Activated CD8-positive, alpha-beta T cell treated with anti-CD3 and anti-CD28 coated beads, Interleukin-2, amount 10 ng/mL, durations not matched to agents 7 days and 5 days (primary cell): ENCODE measurements at regions not wholly inside any gene's neighbourhood (a gene's known extent, or its start where the extent isn't known, plus 50 kb on each side); places are given as distances from the start of the nearest gene placed in this dataset.

ENCODE experiments used
- ATAC-seq: fragments of 150-1000 bp; cut with Tn5 transposase; one replicate; pipeline ENCODE4 v1.10.0; 2021; ENCODE audit warnings: moderate library complexity
- CTCF ChIA-PET: fragments of 350-600 bp; sonication (Branson Sonifier 250); formaldehyde crosslinking; loops from one replicate; lab custom pipeline; 2021; ENCODE audit warnings: antibody characterized with exemption; lab: Charles Lee
- POLR2A ChIA-PET: fragments of 350-600 bp; sonication (Branson Sonifier 250); formaldehyde crosslinking; loops from one replicate; lab custom pipeline; 2021; ENCODE audit warnings: antibody characterized with exemption; lab: Charles Lee
- DNase-seq: peaks from one replicate; pipeline ENCODE4 v3.0.0-alpha.2; 2020
- H3K27ac Mint-ChIP-seq: one replicate; pipeline ENCODE4 v1.8.0; 2021; ENCODE audit warnings: mild to moderate bottlenecking, mixed read lengths
- H3K27me3 Mint-ChIP-seq: one replicate; pipeline ENCODE4 v1.8.0; 2021; ENCODE audit warnings: low read depth, mixed read lengths
- H3K36me3 Mint-ChIP-seq: one replicate; pipeline ENCODE4 v1.8.0; 2021; ENCODE audit warnings: low read depth, mixed read lengths
- H3K4me1 Mint-ChIP-seq: one replicate; pipeline ENCODE4 v1.8.0; 2021; ENCODE audit warnings: low read depth, mixed read lengths
- H3K4me3 Mint-ChIP-seq: one replicate; pipeline ENCODE4 v1.8.0; 2021; ENCODE audit warnings: mild to moderate bottlenecking, mixed read lengths
- H3K9me3 Mint-ChIP-seq: one replicate; pipeline ENCODE4 v1.8.0; 2022; ENCODE audit warnings: mixed read lengths; ENCODE audit not compliant: insufficient read depth

DNA sequence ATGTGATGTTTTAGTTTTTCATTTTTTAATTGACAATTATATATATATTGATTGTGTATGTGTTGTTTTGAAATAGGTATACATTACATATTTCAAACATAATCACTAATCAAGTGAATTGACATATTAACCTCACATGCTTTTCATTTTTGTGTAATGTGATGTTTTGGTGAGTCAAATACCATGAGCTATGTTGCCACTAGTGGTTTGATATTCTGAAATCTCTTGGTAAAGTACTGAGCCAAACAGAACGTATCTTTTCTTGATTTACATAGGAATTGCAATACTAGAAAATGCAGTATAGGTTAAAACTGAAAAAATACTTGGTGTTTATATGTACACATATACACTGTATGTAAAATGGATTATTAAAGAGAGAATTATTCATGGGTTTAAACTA lies 65.2 kb upstream of the SIAH1 start:
- no peaks in the 10 kb centered on the region for H3K36me3 Mint-ChIP-seq
- no peaks in the 10 kb centered on the region for H3K9me3 Mint-ChIP-seq
- H3K4me1 Mint-ChIP-seq = no peaks in the 10 kb centered on the region
- no peak for DNase-seq
- no peaks in the 10 kb centered on the region for H3K27me3 Mint-ChIP-seq
- no peak for ATAC-seq
- H3K4me3 Mint-ChIP-seq = no peak overlapping the region
- ChIA-PET CTCF (interaction anchor here (0.7 kb wide), 1 partner anchor 173 kb away, joined by 3 read pairs; no protein-coding TSS in a partner anchor), POLR2A (no interaction called here)
- no peak overlapping the region for H3K27ac Mint-ChIP-seq

DNA sequence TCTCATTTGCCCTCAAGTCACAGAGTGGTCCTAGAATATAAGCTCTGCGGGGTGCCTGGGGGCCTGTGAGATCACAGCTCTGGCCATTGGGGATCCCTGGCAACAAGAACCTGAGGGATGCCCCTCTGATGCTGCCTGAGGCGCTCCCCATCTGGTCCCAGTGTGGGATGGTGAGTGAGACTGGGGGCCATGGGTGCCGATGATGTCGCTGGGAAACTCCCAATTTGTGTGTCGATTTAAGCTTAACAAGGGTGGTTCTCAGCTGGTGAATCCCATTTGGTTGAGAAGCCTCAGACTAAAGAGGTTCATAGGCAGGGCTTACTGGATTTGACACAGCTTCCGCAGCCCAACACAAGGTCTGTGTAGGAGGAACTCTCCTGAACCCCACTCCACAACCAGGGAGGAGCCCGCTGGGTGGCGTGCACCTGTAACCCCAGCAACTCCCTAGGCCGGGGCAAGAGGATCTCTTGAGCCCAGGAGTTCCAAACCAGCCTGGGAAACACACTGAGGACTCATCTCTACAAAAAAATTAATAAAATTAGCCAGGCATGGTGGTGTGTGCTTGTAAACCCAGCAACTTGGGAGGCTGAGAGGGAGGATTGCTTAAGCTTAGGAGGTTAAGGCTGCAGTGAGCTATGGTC lies 63.7 kb upstream of the SIAH1 start:
- ATAC-seq (no peak), DNase-seq (no peak)
- H3K27ac Mint-ChIP-seq = no peak overlapping the region
- CTCF ChIA-PET = interaction anchor here (1.3 kb wide), 2 partner anchors 174 to 181 kb away, joined by 3 read pairs; no protein-coding TSS in a partner anchor
- H3K4me3 Mint-ChIP-seq = no peak overlapping the region
- no peaks in the 10 kb centered on the region for H3K36me3 Mint-ChIP-seq
- peaks cover 2% of the 10 kb centered on the region for H3K27me3 Mint-ChIP-seq
- POLR2A ChIA-PET = no interaction called here
- no peaks in the 10 kb centered on the region for H3K9me3 Mint-ChIP-seq
- H3K4me1 Mint-ChIP-seq = peaks cover 3% of the 10 kb centered on the region

DNA sequence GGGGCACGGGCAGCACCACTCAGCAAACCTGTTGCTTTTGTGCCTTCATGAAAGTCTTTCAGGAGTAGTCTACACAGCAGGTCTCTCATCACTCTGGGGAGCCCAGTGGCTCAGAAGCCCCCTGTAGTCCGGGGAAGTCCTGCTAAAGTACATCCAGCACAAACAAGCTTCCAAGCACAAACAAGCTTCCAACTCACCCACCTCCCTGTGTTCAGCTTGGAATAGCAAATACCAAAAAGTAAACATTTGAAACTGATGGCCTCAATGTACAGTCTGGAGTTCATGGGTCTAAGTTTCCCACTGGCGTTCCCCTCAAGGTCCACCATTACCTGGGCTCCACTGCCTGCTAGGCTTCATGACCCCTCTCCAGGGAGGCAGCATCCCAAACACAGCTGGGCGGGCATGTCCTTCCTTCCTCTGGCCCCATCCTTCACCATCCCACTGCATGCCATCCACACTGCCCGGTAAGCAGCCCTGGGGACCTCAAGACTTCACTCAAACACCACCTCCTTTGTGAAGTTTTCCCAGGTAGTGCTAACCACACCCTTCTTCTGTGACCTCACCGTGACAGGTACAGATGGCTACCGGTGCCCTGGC lies 62.8 kb upstream of the SIAH1 start:
- Mint-ChIP-seq H3K36me3 (no peaks in the 10 kb centered on the region), H3K4me1 (peaks cover 3% of the 10 kb centered on the region), H3K4me3 (no peak overlapping the region), H3K9me3 (no peaks in the 10 kb centered on the region), H3K27ac (no peak overlapping the region), H3K27me3 (peaks cover 2% of the 10 kb centered on the region)
- no peak for DNase-seq
- CTCF ChIA-PET = interaction anchor here (1.3 kb wide), 2 partner anchors 175 to 182 kb away, joined by 3 read pairs; no protein-coding TSS in a partner anchor
- no peak for ATAC-seq
- POLR2A ChIA-PET = no interaction called here

DNA sequence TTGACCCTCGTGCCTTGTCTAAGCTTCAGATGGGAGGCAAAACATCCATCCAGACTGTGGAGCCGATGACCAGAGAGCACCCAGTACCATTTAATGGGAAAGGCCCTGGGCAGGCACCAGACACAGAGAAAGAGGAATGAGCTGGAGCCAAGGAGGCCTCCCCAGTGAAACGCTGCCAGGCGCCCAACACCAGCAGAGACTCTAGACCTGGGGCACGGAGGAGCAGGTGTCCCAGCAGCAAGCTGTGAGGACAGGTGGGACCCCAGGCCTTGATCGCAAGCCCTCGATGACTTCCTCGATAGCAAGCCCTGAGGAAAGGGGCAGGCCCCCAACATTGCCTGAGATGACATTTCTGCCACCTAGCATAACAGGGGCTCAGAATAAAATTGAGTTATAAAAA lies 62.2 kb upstream of the SIAH1 start:
- H3K4me1 Mint-ChIP-seq = peaks cover 3% of the 10 kb centered on the region
- H3K36me3 Mint-ChIP-seq = no peaks in the 10 kb centered on the region
- H3K27ac Mint-ChIP-seq = no peak overlapping the region
- peaks cover 2% of the 10 kb centered on the region for H3K27me3 Mint-ChIP-seq
- ChIA-PET CTCF (interaction anchor here (1.3 kb wide), 1 partner anchor 183 kb away, joined by 3 read pairs; no protein-coding TSS in a partner anchor), POLR2A (no interaction called here)
- H3K4me3 Mint-ChIP-seq = no peak overlapping the region
- DNase-seq (no peak), ATAC-seq (no peak)
- H3K9me3 Mint-ChIP-seq = no peaks in the 10 kb centered on the region

DNA sequence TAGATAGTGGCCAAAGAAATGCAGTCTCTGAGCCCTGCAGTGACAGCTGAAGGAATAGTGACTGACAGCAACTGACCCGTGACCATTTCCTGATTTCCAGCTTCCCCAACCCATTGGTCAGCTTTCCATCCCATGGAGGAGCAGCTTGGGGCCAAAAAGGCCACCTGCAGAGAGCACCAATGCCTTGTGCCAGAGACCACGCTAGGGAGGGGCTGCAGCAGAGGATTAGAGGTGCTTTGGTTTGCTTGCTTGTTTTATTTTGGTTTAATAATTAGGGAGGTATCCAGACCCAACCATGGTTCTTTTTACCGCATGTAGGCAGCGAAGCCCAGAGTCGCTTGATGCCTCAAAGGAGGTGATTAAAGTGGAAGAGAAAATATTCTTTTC lies 61.3 kb upstream of the SIAH1 start:
- no peak for ATAC-seq
- POLR2A ChIA-PET = no interaction called here
- CTCF ChIA-PET = no interaction called here
- Mint-ChIP-seq H3K27ac (no peak overlapping the region), H3K27me3 (peaks cover 2% of the 10 kb centered on the region), H3K9me3 (no peaks in the 10 kb centered on the region), H3K4me3 (no peak overlapping the region), H3K36me3 (no peaks in the 10 kb centered on the region), H3K4me1 (peaks cover 3% of the 10 kb centered on the region)
- no peak for DNase-seq

DNA sequence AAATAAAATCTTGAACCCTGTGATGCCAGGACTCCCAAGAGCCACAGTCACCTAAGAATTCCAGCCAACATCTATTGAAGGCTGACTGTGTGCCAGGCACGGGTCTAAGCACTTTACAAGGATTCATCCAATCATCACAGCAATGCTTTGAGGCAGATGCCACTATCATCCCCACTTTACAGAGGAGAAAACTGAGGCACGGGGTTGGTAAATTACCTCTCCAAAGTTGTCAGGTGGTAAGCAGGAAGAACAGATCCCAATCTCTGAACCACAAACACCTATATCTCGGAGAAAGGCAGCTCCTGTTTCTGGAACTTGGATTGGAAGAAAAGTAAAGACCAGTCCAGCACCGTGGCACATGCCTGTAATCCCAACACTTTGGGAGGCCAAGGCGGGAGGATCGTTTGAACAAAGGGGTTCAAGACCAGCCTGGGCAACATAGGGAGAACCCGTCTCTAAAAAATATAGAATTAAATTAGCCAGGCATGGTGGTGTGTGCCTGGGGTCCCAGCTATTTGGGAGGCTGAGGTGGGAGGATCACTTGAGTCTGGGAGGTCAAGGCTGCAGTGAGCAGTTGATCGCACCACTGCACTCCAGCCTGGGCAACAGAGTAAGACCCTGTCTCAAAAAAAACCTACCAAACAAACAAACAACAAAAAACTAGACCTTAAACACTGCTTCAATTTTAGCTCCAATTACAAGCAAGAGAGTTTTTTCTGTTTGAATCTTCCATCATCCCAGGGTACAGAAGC lies 60.7 kb upstream of the SIAH1 start:
- Mint-ChIP-seq H3K9me3 (no peaks in the 10 kb centered on the region), H3K4me1 (peaks cover 3% of the 10 kb centered on the region), H3K4me3 (no peak overlapping the region), H3K27me3 (peaks cover 2% of the 10 kb centered on the region), H3K36me3 (no peaks in the 10 kb centered on the region), H3K27ac (no peak overlapping the region)
- ChIA-PET POLR2A (no interaction called here), CTCF (no interaction called here)
- no peak for DNase-seq
- no peak for ATAC-seq

DNA sequence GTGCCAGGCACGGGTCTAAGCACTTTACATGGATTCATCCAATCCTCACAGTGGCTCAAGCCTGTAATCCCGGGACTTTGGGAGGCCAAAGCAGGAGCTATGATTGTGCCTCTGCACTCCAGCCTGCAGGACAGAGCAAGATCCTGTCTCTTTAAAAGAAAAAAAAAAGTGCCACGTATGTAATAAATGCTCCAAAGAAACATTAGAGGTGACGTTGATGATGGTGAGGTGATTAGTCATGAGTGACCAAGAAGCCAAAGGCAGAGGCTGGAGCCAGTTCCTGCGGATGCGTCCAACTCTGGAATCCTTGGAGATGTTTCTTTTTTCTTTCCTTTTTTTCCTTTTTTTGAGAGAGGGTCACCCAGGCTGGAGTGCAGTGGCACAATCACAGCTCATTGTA lies 59.4 kb upstream of the SIAH1 start:
- DNase-seq (no peak), ATAC-seq (no peak)
- Mint-ChIP-seq H3K36me3 (no peaks in the 10 kb centered on the region), H3K4me1 (peaks cover 3% of the 10 kb centered on the region), H3K27me3 (peaks cover 2% of the 10 kb centered on the region), H3K27ac (no peak overlapping the region), H3K9me3 (no peaks in the 10 kb centered on the region), H3K4me3 (no peak overlapping the region)
- CTCF ChIA-PET = interaction anchor here (1.1 kb wide), 1 partner anchor 186 kb away, joined by 3 read pairs; no protein-coding TSS in a partner anchor
- POLR2A ChIA-PET = no interaction called here

DNA sequence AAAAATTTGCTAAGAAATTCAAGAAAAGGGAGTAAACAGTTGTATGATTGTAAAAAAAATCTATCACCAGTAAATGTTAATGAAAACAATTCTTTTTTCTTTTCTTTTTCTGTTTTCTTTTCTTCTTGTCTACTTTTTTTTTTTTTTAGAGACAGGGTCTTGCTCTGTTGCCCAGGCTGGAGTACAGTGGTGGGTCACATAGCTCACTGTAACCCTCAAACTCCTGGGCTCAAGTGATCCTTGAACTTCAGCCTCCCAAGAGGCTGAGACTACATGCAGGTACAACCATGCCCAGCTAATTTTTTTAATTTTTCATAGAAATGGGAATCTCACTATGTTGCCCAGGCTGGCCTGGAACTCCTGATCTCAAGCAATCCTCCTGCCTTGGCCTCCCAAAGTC lies 57.2 kb upstream of the SIAH1 start:
- ChIA-PET POLR2A (no interaction called here), CTCF (no interaction called here)
- Mint-ChIP-seq H3K9me3 (no peaks in the 10 kb centered on the region), H3K4me1 (peaks cover 3% of the 10 kb centered on the region), H3K36me3 (no peaks in the 10 kb centered on the region), H3K27me3 (peaks cover 2% of the 10 kb centered on the region), H3K4me3 (no peak overlapping the region), H3K27ac (no peak overlapping the region)
- DNase-seq = no peak
- ATAC-seq = no peak

DNA sequence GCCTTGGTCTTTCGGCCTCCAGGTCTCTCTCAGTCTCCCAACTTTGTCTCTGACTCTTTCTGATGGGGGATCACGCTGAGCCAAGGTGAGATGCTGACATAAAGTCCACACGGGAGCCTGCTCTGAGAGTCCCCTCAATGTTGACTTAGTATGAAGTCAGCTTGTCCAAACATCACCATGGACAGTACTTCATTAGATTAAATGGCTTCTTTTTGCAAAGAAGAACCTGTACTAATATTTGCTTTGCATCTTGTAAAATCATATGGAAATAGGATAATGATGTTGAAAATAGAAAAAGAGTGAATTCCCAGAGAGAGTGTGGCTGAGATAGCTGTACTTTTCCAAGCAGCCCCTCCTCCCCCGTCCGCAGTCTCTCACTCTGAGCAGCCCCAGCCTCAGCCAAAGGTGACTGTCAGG lies 56.7 kb upstream of the SIAH1 start:
- ATAC-seq (no peak), DNase-seq (no peak)
- ChIA-PET CTCF (no interaction called here), POLR2A (no interaction called here)
- H3K4me3 Mint-ChIP-seq = no peak overlapping the region
- peaks cover 3% of the 10 kb centered on the region for H3K4me1 Mint-ChIP-seq
- H3K27me3 Mint-ChIP-seq = peaks cover 2% of the 10 kb centered on the region
- H3K9me3 Mint-ChIP-seq = no peaks in the 10 kb centered on the region
- H3K27ac Mint-ChIP-seq = no peak overlapping the region
- H3K36me3 Mint-ChIP-seq = no peaks in the 10 kb centered on the region

DNA sequence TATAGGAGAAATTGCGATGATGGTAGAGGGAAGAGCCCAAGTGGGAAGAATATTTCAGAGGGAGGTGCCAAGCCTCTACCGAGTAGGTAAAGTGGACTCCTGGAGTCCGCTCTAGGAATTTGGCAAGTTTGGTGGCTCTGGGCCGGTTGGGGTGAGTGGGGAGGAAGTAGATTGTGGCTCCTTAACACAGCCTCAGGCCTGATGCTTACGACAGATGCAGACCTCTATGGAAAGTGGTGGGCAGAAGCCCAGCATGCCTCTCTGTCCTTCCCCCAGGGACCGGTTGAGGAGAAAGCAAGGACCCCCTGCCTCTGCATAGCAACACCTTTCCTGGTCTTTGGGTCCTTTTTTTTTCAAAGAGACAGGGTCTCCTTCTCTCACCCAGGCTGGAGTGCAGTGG lies 55.9 kb upstream of the SIAH1 start:
- peaks cover 2% of the 10 kb centered on the region for H3K27me3 Mint-ChIP-seq
- no peak overlapping the region for H3K4me3 Mint-ChIP-seq
- H3K36me3 Mint-ChIP-seq = no peaks in the 10 kb centered on the region
- DNase-seq = no peak
- ChIA-PET CTCF (no interaction called here), POLR2A (no interaction called here)
- H3K27ac Mint-ChIP-seq = no peak overlapping the region
- no peak for ATAC-seq
- no peaks in the 10 kb centered on the region for H3K9me3 Mint-ChIP-seq
- peaks cover 3% of the 10 kb centered on the region for H3K4me1 Mint-ChIP-seq

DNA sequence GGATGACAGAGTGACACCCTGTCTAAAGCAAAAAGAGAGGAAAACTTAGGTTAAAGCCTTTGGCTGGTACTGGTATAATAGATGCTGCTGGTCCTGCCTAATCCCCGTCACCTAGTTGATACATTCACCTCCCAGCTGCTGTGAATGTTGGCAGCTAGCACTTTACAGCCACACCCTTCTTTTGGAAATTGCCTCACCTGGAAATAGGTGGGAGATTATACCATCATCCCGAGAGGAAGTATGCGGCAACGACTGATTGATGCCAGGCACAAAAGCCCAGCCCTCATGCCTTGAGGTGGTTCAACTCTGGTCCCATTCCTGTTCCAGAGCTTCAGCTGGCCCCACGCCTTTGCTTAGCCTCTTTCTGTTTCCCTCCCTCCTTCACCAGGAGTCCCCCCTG lies 53.2 kb upstream of the SIAH1 start:
- ATAC-seq (no peak), DNase-seq (no peak)
- H3K9me3 Mint-ChIP-seq = no peaks in the 10 kb centered on the region
- no peak overlapping the region for H3K27ac Mint-ChIP-seq
- H3K4me3 Mint-ChIP-seq = no peak overlapping the region
- ChIA-PET CTCF (interaction anchor here (0.9 kb wide), 1 partner anchor 192 kb away, joined by 3 read pairs; no protein-coding TSS in a partner anchor), POLR2A (no interaction called here)
- peaks cover 16% of the 10 kb centered on the region for H3K4me1 Mint-ChIP-seq
- no peaks in the 10 kb centered on the region for H3K36me3 Mint-ChIP-seq
- H3K27me3 Mint-ChIP-seq = no peaks in the 10 kb centered on the region

DNA sequence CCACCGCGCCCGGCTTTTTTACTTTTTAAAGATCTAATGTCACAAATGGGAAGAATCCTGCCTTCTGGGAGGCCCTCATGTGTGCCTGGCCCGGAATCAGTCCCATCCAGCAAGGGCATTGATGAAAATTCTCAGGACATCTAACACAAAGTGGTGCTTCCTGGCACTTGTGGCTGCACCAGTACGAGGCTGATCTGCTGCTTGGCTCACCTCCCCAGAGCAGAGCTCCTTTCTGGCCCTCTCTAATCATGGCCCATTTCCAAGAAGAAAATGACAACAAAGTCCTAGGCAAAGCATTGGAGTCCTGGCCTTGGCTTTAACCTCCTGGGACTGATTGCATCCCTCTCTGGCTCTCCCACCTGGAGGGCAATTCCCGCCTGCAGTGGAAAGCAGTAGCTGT lies 50.7 kb upstream of the SIAH1 start:
- Mint-ChIP-seq H3K9me3 (no peaks in the 10 kb centered on the region), H3K4me3 (no peak overlapping the region), H3K27me3 (no peaks in the 10 kb centered on the region), H3K4me1 (peaks cover 23% of the 10 kb centered on the region), H3K27ac (no peak overlapping the region), H3K36me3 (no peaks in the 10 kb centered on the region)
- CTCF ChIA-PET = no interaction called here
- DNase-seq = no peak
- no peak for ATAC-seq
- POLR2A ChIA-PET = no interaction called here
